ENCODE measurements at regions not wholly inside any gene's neighbourhood (a gene's known extent, or its start where the extent isn't known, plus 50 kb on each side); places are given as distances from the start of the nearest gene placed in this dataset.

DNA sequence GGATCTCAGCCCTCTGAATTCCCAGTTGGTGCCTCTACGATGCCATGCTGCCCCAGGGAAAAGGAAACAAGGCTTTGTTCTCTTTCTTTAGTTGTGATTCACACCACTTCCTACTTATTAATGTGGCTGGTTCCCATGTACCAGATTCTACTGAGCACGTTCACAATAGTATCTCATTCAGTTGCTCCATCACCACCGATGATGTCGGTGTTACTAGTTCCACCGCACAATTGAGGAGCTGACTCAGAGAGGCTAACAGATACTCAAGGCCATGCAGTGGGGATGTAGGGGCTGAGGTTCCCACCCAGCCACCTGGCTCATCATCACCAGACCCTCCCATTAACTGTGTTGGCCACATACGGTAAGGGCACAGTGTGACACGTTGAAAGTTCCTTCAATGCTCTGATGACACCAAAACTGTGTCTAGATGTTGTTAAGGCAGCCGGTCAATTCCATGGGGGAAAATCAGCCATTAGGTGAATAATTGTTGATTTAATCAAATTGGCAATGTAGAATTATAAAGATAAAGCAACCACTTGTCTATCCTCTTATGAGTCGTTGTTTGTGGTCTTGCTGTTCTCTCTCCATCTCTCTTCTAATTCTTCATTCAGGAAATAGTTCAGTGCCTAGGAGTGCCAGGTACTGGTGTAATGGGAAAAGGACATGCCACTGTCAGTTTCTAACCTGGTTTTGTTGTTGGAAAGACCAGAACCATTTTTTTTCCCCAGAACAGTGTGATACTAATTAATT is 244.2 kb upstream of the CRY1 start:
- TF ChIP-seq, protein P1, sequence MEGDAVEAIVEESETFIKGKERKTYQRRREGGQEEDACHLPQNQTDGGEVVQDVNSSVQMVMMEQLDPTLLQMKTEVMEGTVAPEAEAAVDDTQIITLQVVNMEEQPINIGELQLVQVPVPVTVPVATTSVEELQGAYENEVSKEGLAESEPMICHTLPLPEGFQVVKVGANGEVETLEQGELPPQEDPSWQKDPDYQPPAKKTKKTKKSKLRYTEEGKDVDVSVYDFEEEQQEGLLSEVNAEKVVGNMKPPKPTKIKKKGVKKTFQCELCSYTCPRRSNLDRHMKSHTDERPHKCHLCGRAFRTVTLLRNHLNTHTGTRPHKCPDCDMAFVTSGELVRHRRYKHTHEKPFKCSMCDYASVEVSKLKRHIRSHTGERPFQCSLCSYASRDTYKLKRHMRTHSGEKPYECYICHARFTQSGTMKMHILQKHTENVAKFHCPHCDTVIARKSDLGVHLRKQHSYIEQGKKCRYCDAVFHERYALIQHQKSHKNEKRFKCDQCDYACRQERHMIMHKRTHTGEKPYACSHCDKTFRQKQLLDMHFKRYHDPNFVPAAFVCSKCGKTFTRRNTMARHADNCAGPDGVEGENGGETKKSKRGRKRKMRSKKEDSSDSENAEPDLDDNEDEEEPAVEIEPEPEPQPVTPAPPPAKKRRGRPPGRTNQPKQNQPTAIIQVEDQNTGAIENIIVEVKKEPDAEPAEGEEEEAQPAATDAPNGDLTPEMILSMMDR (conservative IDR thresholded peaks at IDR 0.05; ENCODE audit: low read length): no peak
- no peak for TF ChIP-seq EZH2phosphoT487 (IDR thresholded peaks at IDR 0.05; ENCODE audit: borderline replicate concordance)
